Parathyroid adenoma (tissue), 2 donors: ENCODE measurements at regions not wholly inside any gene's neighbourhood (a gene's known extent, or its start where the extent isn't known, plus 50 kb on each side); places are given as distances from the start of the nearest gene placed in this dataset.
"Not testable (repeated sequence)": the region's sequence is repeated elsewhere in the genome, so short reads cannot be mapped to it uniquely, and the experiment has no call there.

Source experiments
- H2AFZ ChIP-seq: fragments of 300-600 bp; sonication (generic); one replicate; pipeline ENCODE4 v1.7.0; 2017; ENCODE audit warnings: antibody characterized with exemption, mild to moderate bottlenecking
- H3K27ac ChIP-seq: fragments of 300-600 bp; sonication (generic); one replicate; pipeline ENCODE4 v1.7.0; 2017
- H3K27me3 ChIP-seq: fragments of 300-600 bp; sonication (generic); one replicate; pipeline ENCODE4 v1.7.0; 2017; ENCODE audit warnings: low read length; ENCODE audit not compliant: control insufficient read depth, insufficient read depth
- H3K36me3 ChIP-seq: fragments of 300-600 bp; sonication (generic); one replicate; pipeline ENCODE4 v1.7.0; 2017; ENCODE audit warnings: low read length; ENCODE audit not compliant: control insufficient read depth, insufficient read depth
- H3K4me1 ChIP-seq: fragments of 300-600 bp; sonication (generic); one replicate; pipeline ENCODE4 v1.7.0; 2017; ENCODE audit warnings: control low read depth
- H3K4me2 ChIP-seq: fragments of 300-600 bp; sonication (generic); one replicate; pipeline ENCODE4 v1.7.0; 2017; ENCODE audit warnings: low read length
- H3K4me3 ChIP-seq: fragments of 300-600 bp; sonication (generic); one replicate; pipeline ENCODE4 v1.7.0; 2017; ENCODE audit warnings: low read depth, low read length
- H3K79me2 ChIP-seq: fragments of 300-600 bp; sonication (generic); one replicate; pipeline ENCODE4 v1.7.0; 2017; ENCODE audit warnings: control low read depth
- H3K9ac ChIP-seq: fragments of 300-600 bp; sonication (generic); one replicate; pipeline ENCODE4 v1.7.0; 2017; ENCODE audit warnings: mild to moderate bottlenecking
- H3K9me3 ChIP-seq: fragments of 300-600 bp; sonication (generic); one replicate; pipeline ENCODE4 v1.7.0; 2017; ENCODE audit warnings: low read length; ENCODE audit not compliant: control insufficient read depth
- CTCF ChIP-seq: fragments of 300-600 bp; sonication (generic); IDR thresholded peaks from one replicate; pipeline ENCODE4 v1.7.0; 2017; ENCODE audit warnings: antibody characterized with exemption, mild to moderate bottlenecking
- donor health status: primary hyperparathyroidism.

DNA sequence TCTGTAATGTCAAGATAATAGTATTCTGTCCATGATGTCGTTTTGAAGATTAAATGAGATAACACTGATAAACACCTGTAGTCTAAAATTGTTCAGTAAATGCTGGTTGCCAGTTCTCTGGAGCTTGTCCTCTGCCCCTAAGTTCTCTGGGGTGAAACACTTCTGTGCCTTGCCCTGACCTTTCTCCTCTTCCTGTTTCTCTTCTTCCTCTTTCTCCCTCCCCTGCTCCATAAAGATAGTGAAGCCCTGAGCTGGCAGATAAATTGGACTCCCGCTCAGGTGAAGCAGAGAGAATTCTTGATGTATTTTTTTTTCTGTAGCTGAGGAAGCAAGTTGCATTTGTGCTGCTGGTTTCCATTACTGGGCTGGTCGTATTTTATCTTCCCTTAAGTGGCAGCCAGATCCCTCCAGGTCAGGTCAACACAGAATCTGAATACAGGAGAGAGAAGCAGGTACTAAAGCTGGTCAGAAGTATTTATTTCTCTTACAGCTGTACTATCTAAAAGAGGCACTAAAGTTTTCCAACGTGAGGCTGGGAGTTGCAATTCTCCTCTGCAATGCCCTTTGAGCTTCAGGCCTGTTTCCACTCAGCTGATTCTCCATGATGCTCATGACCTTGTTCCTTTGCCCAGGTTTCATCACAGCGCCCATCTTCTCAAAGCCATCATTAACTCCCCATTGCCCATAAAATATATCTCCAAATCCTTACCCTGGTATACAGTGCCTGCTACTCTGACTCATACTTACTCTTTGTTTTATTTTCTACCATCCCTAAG is 319.3 kb upstream of the CFAP20DC start:
- peaks cover 4% of the 10 kb centered on the region for H3K4me1 ChIP-seq
- TF ChIP-seq CTCF: no peak
- no peak overlapping the region for H3K27ac ChIP-seq
- no peaks in the 10 kb centered on the region for H3K27me3 ChIP-seq
- H3K79me2 ChIP-seq: no peaks in the 10 kb centered on the region
- H3K4me2 ChIP-seq: no peak overlapping the region
- H2AFZ ChIP-seq: no peak overlapping the region
- H3K9me3 ChIP-seq: no peaks in the 10 kb centered on the region
- H3K4me3 ChIP-seq: no peak overlapping the region
- H3K9ac ChIP-seq: no peak overlapping the region
- no peaks in the 10 kb centered on the region for H3K36me3 ChIP-seq

GRCh38 chr3:59367150-59367549 is 317.3 kb upstream of the CFAP20DC start:
- no peak overlapping the region for H3K9ac ChIP-seq
- H3K27me3 ChIP-seq: no peaks in the 10 kb centered on the region
- no peak for TF ChIP-seq CTCF

DNA sequence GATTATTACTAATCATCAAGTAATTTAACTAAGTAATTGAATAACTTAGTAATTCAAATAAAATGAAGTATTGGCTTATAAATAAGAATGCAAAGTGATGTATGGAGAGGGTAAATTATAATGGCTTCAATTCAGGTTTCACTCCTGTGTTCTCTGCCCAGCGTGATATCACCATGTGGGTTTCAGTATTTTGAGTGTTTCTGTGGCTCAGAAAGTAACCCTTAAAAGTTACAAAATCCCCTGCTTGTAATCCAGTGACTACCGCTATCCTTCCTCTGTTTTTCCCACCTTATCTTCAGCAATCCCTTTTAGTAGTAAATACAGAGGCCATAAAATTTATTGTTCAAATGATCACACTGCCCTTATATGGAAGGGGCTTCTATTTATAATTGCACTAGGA is 316.4 kb upstream of the CFAP20DC start:
- H3K9me3 ChIP-seq: no peaks in the 10 kb centered on the region
- no peaks in the 10 kb centered on the region for H3K36me3 ChIP-seq
- no peaks in the 10 kb centered on the region for H3K79me2 ChIP-seq
- no peak overlapping the region for H2AFZ ChIP-seq
- no peak overlapping the region for H3K27ac ChIP-seq
- no peaks in the 10 kb centered on the region for H3K27me3 ChIP-seq
- H3K4me2 ChIP-seq: no peak overlapping the region
- no peak overlapping the region for H3K9ac ChIP-seq
- no peak for TF ChIP-seq CTCF
- no peaks in the 10 kb centered on the region for H3K4me1 ChIP-seq
- H3K4me3 ChIP-seq: no peak overlapping the region

More at GRCh38 chr3:59367150-59367549, 317.3 kb upstream of the CFAP20DC start:
- no peaks in the 10 kb centered on the region for H3K9me3 ChIP-seq
- H3K79me2 ChIP-seq: no peaks in the 10 kb centered on the region
- no peak overlapping the region for H3K4me2 ChIP-seq
- no peak overlapping the region for H3K27ac ChIP-seq
- no peak overlapping the region for H2AFZ ChIP-seq
- H3K4me1 ChIP-seq: no peaks in the 10 kb centered on the region
- no peak overlapping the region for H3K4me3 ChIP-seq
- H3K36me3 ChIP-seq: no peaks in the 10 kb centered on the region

GRCh38 chr3:59364496-59364895 is 314.7 kb upstream of the CFAP20DC start:
- no peak overlapping the region for H3K27ac ChIP-seq
- H3K4me2 ChIP-seq: no peak overlapping the region
- H2AFZ ChIP-seq: no peak overlapping the region
- H3K36me3 ChIP-seq: no peaks in the 10 kb centered on the region
- H3K9me3 ChIP-seq: no peaks in the 10 kb centered on the region
- H3K27me3 ChIP-seq: no peaks in the 10 kb centered on the region
- no peak for TF ChIP-seq CTCF
- no peak overlapping the region for H3K9ac ChIP-seq
- H3K4me3 ChIP-seq: no peak overlapping the region
- H3K4me1 ChIP-seq: no peaks in the 10 kb centered on the region
- H3K79me2 ChIP-seq: no peaks in the 10 kb centered on the region

DNA sequence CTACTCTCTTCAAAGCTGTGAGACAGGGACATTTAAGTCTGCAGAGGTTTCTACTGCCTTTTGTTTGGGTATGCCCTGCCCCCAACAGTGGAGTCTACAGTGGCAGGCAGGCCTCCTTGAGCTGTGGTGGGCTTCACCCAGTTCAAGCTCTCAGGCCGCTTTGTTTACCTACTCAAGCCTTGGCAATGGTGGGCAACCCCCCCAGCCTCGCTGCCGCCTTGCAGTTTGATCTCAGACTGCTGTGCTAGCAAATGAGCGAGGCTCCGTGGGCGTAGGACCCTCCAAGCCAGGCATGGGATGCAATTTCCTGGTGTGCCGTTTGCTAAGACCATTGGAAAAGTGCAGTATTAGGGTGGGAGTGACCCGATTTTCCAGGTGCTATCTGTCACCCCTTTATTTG is 310.5 kb upstream of the CFAP20DC start:
- not testable (repeated sequence) for H3K4me2 ChIP-seq

More for the DNA sequence above, 310.5 kb upstream of the CFAP20DC start:
- not testable (repeated sequence) for H3K36me3 ChIP-seq, H2AFZ ChIP-seq, H3K27me3 ChIP-seq, H3K27ac ChIP-seq, H3K4me3 ChIP-seq, H3K9me3 ChIP-seq, H3K4me1 ChIP-seq, H3K9ac ChIP-seq, H3K79me2 ChIP-seq
